SK-N-SH (cell line): ENCODE measurements at regions not wholly inside any gene's neighbourhood (a gene's known extent, or its start where the extent isn't known, plus 50 kb on each side); places are given as distances from the start of the nearest gene placed in this dataset.

Source experiments
- CTCF ChIP-seq: fragments of 200-600 bp; sonication (generic); IDR thresholded peaks from 2 replicates; pipeline ENCODE4 v1.6.1; 2017; ENCODE audit warnings: antibody characterized with exemption, mild to moderate bottlenecking, moderate library complexity
- GABPA ChIP-seq: IDR thresholded peaks from 2 replicates; pipeline ENCODE4 v1.4.0; 2012; ENCODE audit warnings: low read depth, mild to moderate bottlenecking
- JUND ChIP-seq: IDR thresholded peaks from 2 replicates; pipeline ENCODE4 v1.4.0; 2012
- POLR2AphosphoS5 ChIP-seq: IDR thresholded peaks from 2 replicates; pipeline ENCODE4 v1.6.1; 2012; ENCODE audit warnings: low read depth, low read length
- RCOR1 ChIP-seq: fragments of 150-350 bp; IDR thresholded peaks from 2 replicates; pipeline ENCODE4 v1.6.1; 2017; ENCODE audit warnings: antibody characterized with exemption, low read length
- REST ChIP-seq: IDR thresholded peaks from 2 replicates; pipeline ENCODE4 v1.6.1; 2012; ENCODE audit warnings: mild to moderate bottlenecking, low read depth, low read length, moderate library complexity
- SIN3A ChIP-seq: IDR thresholded peaks from 2 replicates; pipeline ENCODE4 v1.6.1; 2012; ENCODE audit warnings: low read depth, mild to moderate bottlenecking, low read length, moderate library complexity, borderline replicate concordance
- SMC3 ChIP-seq: IDR thresholded peaks from 2 replicates; pipeline ENCODE4 v1.6.1; 2012; ENCODE audit warnings: low read depth, low read length, improper control_type of control experiment
- USF1 ChIP-seq: IDR thresholded peaks from 2 replicates; pipeline ENCODE4 v1.4.0; 2012; ENCODE audit warnings: low read depth, borderline replicate concordance

- TF ChIP-seq POLR2AphosphoS5 (no peak), CTCF (no peak), GABPA (no peak), RCOR1 (no peak), REST (no peak), USF1 (no peak), JUND (no peak), SMC3 (no peak), SIN3A (no peak)
Measured at GRCh38 chr22:22182990-22183264, 61.7 kb upstream of the VPREB1 start.
